ENCODE measurements at regions not wholly inside any gene's neighbourhood (a gene's known extent, or its start where the extent isn't known, plus 50 kb on each side); places are given as distances from the start of the nearest gene placed in this dataset.
"Not testable (repeated sequence)": the region's sequence is repeated elsewhere in the genome, so short reads cannot be mapped to it uniquely, and the experiment has no call there.

- no peaks in the 10 kb centered on the region; the same call in 1 of the 2 replicates for H3K27me3 ChIP-seq (replicated peaks; ENCODE audit: control insufficient read depth, insufficient read depth, low read length)
- no peak for DNase-seq (ENCODE audit: extremely low read depth, insufficient read length)
- H3K36me3 ChIP-seq (ENCODE audit: control insufficient read depth, insufficient read depth, low read length): no peaks in the 10 kb centered on the region
- TF ChIP-seq CTCF (IDR thresholded peaks at IDR 0.05; ENCODE audit: insufficient read depth, low read length, poor library complexity, severe bottlenecking): no peak
- H3K4me3 ChIP-seq (replicated peaks; ENCODE audit: low read depth, low read length): no peak overlapping the region
Measured at GRCh38 chr11:69876013-69876412, 56.8 kb upstream of the FGF3 start.

GRCh38 chr11:69877235-69877634 is 58.0 kb upstream of the FGF3 start:
- DNase-seq (ENCODE audit: extremely low read depth, insufficient read length): no peak
- Histone ChIP-seq H3K27me3 (replicated peaks; ENCODE audit: control insufficient read depth, insufficient read depth, low read length) (no peaks in the 10 kb centered on the region; the same call in 1 of the 2 replicates), H3K36me3 (ENCODE audit: control insufficient read depth, insufficient read depth, low read length) (no peaks in the 10 kb centered on the region), H3K4me3 (replicated peaks; ENCODE audit: low read depth, low read length) (no peak overlapping the region)
- TF ChIP-seq CTCF (IDR thresholded peaks at IDR 0.05; ENCODE audit: insufficient read depth, low read length, poor library complexity, severe bottlenecking): no peak

GRCh38 chr11:69877704-69878103 is 58.5 kb upstream of the FGF3 start:
- not testable (repeated sequence) for H3K36me3 ChIP-seq (ENCODE audit: control insufficient read depth, insufficient read depth, low read length); H3K27me3 ChIP-seq (replicated peaks; ENCODE audit: control insufficient read depth, insufficient read depth, low read length)

GRCh38 chr11:69878144-69878883 is 59.1 kb upstream of the FGF3 start:
- Histone ChIP-seq H3K27me3 (replicated peaks; ENCODE audit: control insufficient read depth, insufficient read depth, low read length) (peaks cover 2% of the 10 kb centered on the region; the same call in 1 of the 2 replicates), H3K36me3 (ENCODE audit: control insufficient read depth, insufficient read depth, low read length) (no peaks in the 10 kb centered on the region), H3K4me3 (replicated peaks; ENCODE audit: low read depth, low read length) (no peak overlapping the region)
- TF ChIP-seq CTCF (IDR thresholded peaks at IDR 0.05; ENCODE audit: insufficient read depth, low read length, poor library complexity, severe bottlenecking): no peak
- no peak for DNase-seq (ENCODE audit: extremely low read depth, insufficient read length)

More at GRCh38 chr11:69877704-69878103, 58.5 kb upstream of the FGF3 start:
- DNase-seq (ENCODE audit: extremely low read depth, insufficient read length); H3K4me3 ChIP-seq (replicated peaks; ENCODE audit: low read depth, low read length): not testable (repeated sequence)

GRCh38 chr11:69878927-69879728 is 59.9 kb upstream of the FGF3 start:
- Histone ChIP-seq H3K27me3 (replicated peaks; ENCODE audit: control insufficient read depth, insufficient read depth, low read length) (peaks cover 2% of the 10 kb centered on the region; the same call in 1 of the 2 replicates), H3K4me3 (replicated peaks; ENCODE audit: low read depth, low read length) (no peak overlapping the region), H3K36me3 (ENCODE audit: control insufficient read depth, insufficient read depth, low read length) (no peaks in the 10 kb centered on the region)
- DNase-seq (ENCODE audit: extremely low read depth, insufficient read length): no peak
- TF ChIP-seq CTCF (IDR thresholded peaks at IDR 0.05; ENCODE audit: insufficient read depth, low read length, poor library complexity, severe bottlenecking): no peak

- H3K36me3 ChIP-seq (ENCODE audit: control insufficient read depth, insufficient read depth, low read length): no peaks in the 10 kb centered on the region
- no peak for DNase-seq (ENCODE audit: extremely low read depth, insufficient read length)
- H3K4me3 ChIP-seq (replicated peaks; ENCODE audit: low read depth, low read length): no peak overlapping the region
- H3K27me3 ChIP-seq (replicated peaks; ENCODE audit: control insufficient read depth, insufficient read depth, low read length): peaks cover 2% of the 10 kb centered on the region; the same call in 1 of the 2 replicates
- TF ChIP-seq CTCF (IDR thresholded peaks at IDR 0.05; ENCODE audit: insufficient read depth, low read length, poor library complexity, severe bottlenecking): no peak
Measured at GRCh38 chr11:69879729-69880005, 60.5 kb upstream of the FGF3 start.
